ENCODE measurements at regions not wholly inside any gene's neighbourhood (a gene's known extent, or its start where the extent isn't known, plus 50 kb on each side); places are given as distances from the start of the nearest gene placed in this dataset.

GRCh38 chr20:12358655-12359009, 440.9 kb downstream of the BTBD3 start:
- no peaks in the 10 kb centered on the region for H3K27me3 ChIP-seq (ENCODE audit: insufficient read depth, low read length)
- H3F3A ChIP-seq (ENCODE audit: insufficient read depth, low read length) = no peaks in the 10 kb centered on the region
- no peaks in the 10 kb centered on the region for H3K4me1 ChIP-seq (ENCODE audit: insufficient read depth, low read length, severe bottlenecking)
- H3K27ac ChIP-seq (ENCODE audit: low read depth, low read length, poor library complexity, severe bottlenecking) = no peak overlapping the region
- H3K4me3 ChIP-seq (ENCODE audit: low read depth, low read length, poor library complexity, severe bottlenecking) = no peak overlapping the region
- H3K36me3 ChIP-seq (ENCODE audit: insufficient read depth, low read length) = no peaks in the 10 kb centered on the region
- no peaks in the 10 kb centered on the region for H3K9me2 ChIP-seq (ENCODE audit: low read depth, low read length)
- no peaks in the 10 kb centered on the region for H4K20me1 ChIP-seq (ENCODE audit: insufficient read depth, low read length)
- no peaks in the 10 kb centered on the region for H3K79me2 ChIP-seq (ENCODE audit: insufficient read depth, low read length)
- no peak overlapping the region for H3K4me2 ChIP-seq (ENCODE audit: low read length)
- TF ChIP-seq, protein P1, sequence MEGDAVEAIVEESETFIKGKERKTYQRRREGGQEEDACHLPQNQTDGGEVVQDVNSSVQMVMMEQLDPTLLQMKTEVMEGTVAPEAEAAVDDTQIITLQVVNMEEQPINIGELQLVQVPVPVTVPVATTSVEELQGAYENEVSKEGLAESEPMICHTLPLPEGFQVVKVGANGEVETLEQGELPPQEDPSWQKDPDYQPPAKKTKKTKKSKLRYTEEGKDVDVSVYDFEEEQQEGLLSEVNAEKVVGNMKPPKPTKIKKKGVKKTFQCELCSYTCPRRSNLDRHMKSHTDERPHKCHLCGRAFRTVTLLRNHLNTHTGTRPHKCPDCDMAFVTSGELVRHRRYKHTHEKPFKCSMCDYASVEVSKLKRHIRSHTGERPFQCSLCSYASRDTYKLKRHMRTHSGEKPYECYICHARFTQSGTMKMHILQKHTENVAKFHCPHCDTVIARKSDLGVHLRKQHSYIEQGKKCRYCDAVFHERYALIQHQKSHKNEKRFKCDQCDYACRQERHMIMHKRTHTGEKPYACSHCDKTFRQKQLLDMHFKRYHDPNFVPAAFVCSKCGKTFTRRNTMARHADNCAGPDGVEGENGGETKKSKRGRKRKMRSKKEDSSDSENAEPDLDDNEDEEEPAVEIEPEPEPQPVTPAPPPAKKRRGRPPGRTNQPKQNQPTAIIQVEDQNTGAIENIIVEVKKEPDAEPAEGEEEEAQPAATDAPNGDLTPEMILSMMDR (IDR thresholded peaks at IDR 0.05; ENCODE audit: low read length) = no peak
- TF ChIP-seq EZH2 (IDR thresholded peaks at IDR 0.05; ENCODE audit: borderline replicate concordance, low read length) = no peak
- no peaks in the 10 kb centered on the region for H3K9me3 ChIP-seq (ENCODE audit: low read length)
- no peak overlapping the region for H2AFZ ChIP-seq (ENCODE audit: low read length)
- H3K9ac ChIP-seq (ENCODE audit: low read length) = no peak overlapping the region

DNA sequence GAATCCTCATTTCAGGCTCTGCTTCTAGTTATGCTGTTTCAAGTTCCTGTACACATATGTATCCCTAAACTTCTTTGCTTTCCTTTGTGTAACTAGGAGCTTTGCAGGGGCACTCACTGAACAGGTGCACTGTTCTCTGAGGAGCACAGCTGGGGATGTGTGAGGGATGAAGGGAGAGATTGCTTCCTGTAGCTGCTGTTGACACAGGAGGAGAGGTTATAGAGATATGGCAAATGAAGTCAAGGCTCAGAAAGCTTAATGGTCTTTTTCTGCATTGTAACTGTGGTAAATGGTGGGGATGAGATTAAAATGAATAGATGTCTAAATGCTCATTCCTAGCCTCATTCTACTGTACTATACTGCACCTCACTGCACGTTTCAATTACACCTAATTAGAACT, 454.3 kb downstream of the BTBD3 start:
- H3K79me2 ChIP-seq (ENCODE audit: insufficient read depth, low read length) = no peaks in the 10 kb centered on the region
- H3K4me2 ChIP-seq (ENCODE audit: low read length) = no peak overlapping the region
- no peak overlapping the region for H3K9ac ChIP-seq (ENCODE audit: low read length)
- no peaks in the 10 kb centered on the region for H4K20me1 ChIP-seq (ENCODE audit: insufficient read depth, low read length)
- H3F3A ChIP-seq (ENCODE audit: insufficient read depth, low read length) = no peaks in the 10 kb centered on the region
- H3K9me2 ChIP-seq (ENCODE audit: low read depth, low read length) = no peaks in the 10 kb centered on the region
- TF ChIP-seq, protein P1 (IDR thresholded peaks at IDR 0.05; ENCODE audit: low read length) = no peak
- no peak for TF ChIP-seq EZH2 (IDR thresholded peaks at IDR 0.05; ENCODE audit: borderline replicate concordance, low read length)
- no peak overlapping the region for H3K27ac ChIP-seq (ENCODE audit: low read depth, low read length, poor library complexity, severe bottlenecking)
- no peak overlapping the region for H2AFZ ChIP-seq (ENCODE audit: low read length)
- H3K4me3 ChIP-seq (ENCODE audit: low read depth, low read length, poor library complexity, severe bottlenecking) = no peak overlapping the region
- no peaks in the 10 kb centered on the region for H3K4me1 ChIP-seq (ENCODE audit: insufficient read depth, low read length, severe bottlenecking)
- no peaks in the 10 kb centered on the region for H3K9me3 ChIP-seq (ENCODE audit: low read length)
- H3K27me3 ChIP-seq (ENCODE audit: insufficient read depth, low read length) = no peaks in the 10 kb centered on the region
- no peaks in the 10 kb centered on the region for H3K36me3 ChIP-seq (ENCODE audit: insufficient read depth, low read length)

DNA sequence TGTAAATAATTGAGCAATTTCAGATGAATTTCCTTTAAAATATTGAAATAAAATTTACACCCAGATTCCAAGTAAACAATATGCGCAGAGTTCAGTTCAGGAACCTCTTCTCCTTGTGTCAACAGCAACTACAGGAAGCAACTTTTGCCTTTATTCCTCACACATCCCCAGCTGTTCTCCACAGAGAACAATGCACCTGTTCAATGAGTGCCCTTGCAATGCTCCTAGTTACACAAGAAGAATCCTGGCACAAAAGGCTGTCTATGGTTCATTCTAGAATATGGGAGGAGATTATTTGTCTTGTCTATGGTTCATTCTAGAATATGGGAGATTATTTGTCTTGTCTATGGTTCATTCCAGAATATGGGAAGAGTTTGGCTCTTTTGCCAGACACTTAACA, 454.9 kb downstream of the BTBD3 start:
- Histone ChIP-seq H3K36me3 (ENCODE audit: insufficient read depth, low read length) (no peaks in the 10 kb centered on the region), H3K4me2 (ENCODE audit: low read length) (no peak overlapping the region), H2AFZ (ENCODE audit: low read length) (no peak overlapping the region), H3F3A (ENCODE audit: insufficient read depth, low read length) (no peaks in the 10 kb centered on the region), H3K9me3 (ENCODE audit: low read length) (no peaks in the 10 kb centered on the region), H3K9me2 (ENCODE audit: low read depth, low read length) (no peaks in the 10 kb centered on the region), H3K9ac (ENCODE audit: low read length) (no peak overlapping the region), H3K79me2 (ENCODE audit: insufficient read depth, low read length) (no peaks in the 10 kb centered on the region), H3K27me3 (ENCODE audit: insufficient read depth, low read length) (no peaks in the 10 kb centered on the region), H3K4me1 (ENCODE audit: insufficient read depth, low read length, severe bottlenecking) (no peaks in the 10 kb centered on the region), H3K27ac (ENCODE audit: low read depth, low read length, poor library complexity, severe bottlenecking) (no peak overlapping the region), H4K20me1 (ENCODE audit: insufficient read depth, low read length) (no peaks in the 10 kb centered on the region), H3K4me3 (ENCODE audit: low read depth, low read length, poor library complexity, severe bottlenecking) (no peak overlapping the region)
- no peak for TF ChIP-seq EZH2 (IDR thresholded peaks at IDR 0.05; ENCODE audit: borderline replicate concordance, low read length)
- TF ChIP-seq, protein P1 (IDR thresholded peaks at IDR 0.05; ENCODE audit: low read length) = no peak
